ENCODE measurements at regions not wholly inside any gene's neighbourhood (a gene's known extent, or its start where the extent isn't known, plus 50 kb on each side); places are given as distances from the start of the nearest gene placed in this dataset.

- TF ChIP-seq TAF1 (IDR thresholded peaks at IDR 0.05; ENCODE audit: low read depth, low read length) (no peak), CTCF (IDR thresholded peaks at IDR 0.05; ENCODE audit: control extremely low read depth in 1 of 3, insufficient read depth in 1 of 3, low read depth in 1 of 3, low read length in 3 of 3) (no peak), EZH2 (IDR thresholded peaks at IDR 0.05; ENCODE audit: low read depth, low read length, severe bottlenecking) (no peak), GTF2F1 (IDR thresholded peaks at IDR 0.05; ENCODE audit: borderline replicate concordance, low read depth, low read length) (no peak)
These were observed 416.7 kb downstream of the TFEC start for GRCh38 chr7:115613836-115614235.
